Neural progenitor cell (in vitro differentiated cells): ENCODE measurements at regions not wholly inside any gene's neighbourhood (a gene's known extent, or its start where the extent isn't known, plus 50 kb on each side); places are given as distances from the start of the nearest gene placed in this dataset.

ENCODE experiments used
- DNase-seq: peaks from one replicate; pipeline ENCODE4 v3.0.0-alpha.2; 2016; ENCODE audit warnings: low spot score
- H2AFZ ChIP-seq: fragments of 200-600 bp; sonication (generic); replicated peaks from 2 replicates; pipeline ENCODE4 v1.6.1; 2016; ENCODE audit warnings: antibody characterized with exemption
- H3F3A ChIP-seq: fragments of 200-600 bp; sonication (generic); 2 replicates; pipeline ENCODE4 v1.6.1; 2016; ENCODE audit warnings: antibody characterized with exemption, low read depth
- H3K27ac ChIP-seq: fragments of 200-600 bp; sonication (generic); 2 replicates; pipeline ENCODE4 v1.5.1; 2016; ENCODE audit warnings: mild to moderate bottlenecking
- H3K27me3 ChIP-seq: fragments of 200-600 bp; sonication (generic); 2 replicates; pipeline ENCODE4 v1.6.1; 2016; ENCODE audit warnings: mild to moderate bottlenecking, moderate library complexity
- H3K36me3 ChIP-seq: fragments of 200-600 bp; sonication (generic); 2 replicates; pipeline ENCODE4 v1.5.1; 2016
- H3K4me1 ChIP-seq: fragments of 200-600 bp; sonication (generic); 2 replicates; pipeline ENCODE4 v1.6.1; 2016; ENCODE audit warnings: mixed run types
- H3K4me2 ChIP-seq: fragments of 200-600 bp; sonication (generic); 2 replicates; pipeline ENCODE4 v1.6.1; 2016
- H3K4me3 ChIP-seq: fragments of 200-600 bp; sonication (generic); 2 replicates; pipeline ENCODE4 v1.5.1; 2016
- H3K79me2 ChIP-seq: fragments of 200-600 bp; sonication (generic); 2 replicates; pipeline ENCODE4 v1.6.1; 2016; ENCODE audit warnings: low read depth
- H3K9ac ChIP-seq: fragments of 200-600 bp; sonication (generic); 2 replicates; pipeline ENCODE4 v1.6.1; 2016
- H3K9me3 ChIP-seq: fragments of 200-600 bp; sonication (generic); 2 replicates; pipeline ENCODE4 v1.5.1; 2016; ENCODE audit warnings: low read depth
- H4K20me1 ChIP-seq: fragments of 200-600 bp; sonication (generic); 2 replicates; pipeline ENCODE4 v1.6.1; 2016; ENCODE audit warnings: low read depth
- H3K27ac Mint-ChIP-seq: 3 replicates; pipeline ENCODE4 v1.8.0; 2021; ENCODE audit warnings: mixed read lengths
- H3K27me3 Mint-ChIP-seq: 2 replicates; pipeline ENCODE4 v1.8.0; 2022; ENCODE audit warnings: low read depth, mild to moderate bottlenecking, inconsistent platforms, moderate library complexity, mixed read lengths; ENCODE audit not compliant: insufficient read depth
- H3K36me3 Mint-ChIP-seq: 3 replicates; pipeline ENCODE4 v1.8.0; 2021; ENCODE audit warnings: mixed read lengths
- H3K4me1 Mint-ChIP-seq: 3 replicates; pipeline ENCODE4 v1.8.0; 2021; ENCODE audit warnings: mixed read lengths
- H3K4me3 Mint-ChIP-seq: 3 replicates; pipeline ENCODE4 v1.8.0; 2021; ENCODE audit warnings: mild to moderate bottlenecking, moderate library complexity, mixed read lengths
- H3K9me3 Mint-ChIP-seq: 3 replicates; pipeline ENCODE4 v1.8.0; 2020; ENCODE audit warnings: mixed read lengths
- CTCF ChIP-seq: fragments of 200-600 bp; sonication (generic); IDR thresholded peaks from 2 replicates; pipeline ENCODE4 v1.5.1; 2017; ENCODE audit warnings: antibody characterized with exemption, mild to moderate bottlenecking
- EZH2 ChIP-seq: fragments of 200-600 bp; sonication (generic); IDR thresholded peaks from 2 replicates; pipeline ENCODE4 v1.6.1; 2017; ENCODE audit warnings: antibody characterized with exemption, mild to moderate bottlenecking, moderate library complexity
- EZH2phosphoT487 ChIP-seq: fragments of 200-600 bp; sonication (generic); IDR thresholded peaks from 2 replicates; pipeline ENCODE4 v1.6.1; 2017; ENCODE audit warnings: antibody characterized with exemption

GRCh38 chr1:80202118-80202517 is 1195.6 kb upstream of the ADGRL4 start:
- no peaks in the 10 kb centered on the region for H3K9me3 Mint-ChIP-seq
- TF ChIP-seq EZH2 = no peak
- no peak for TF ChIP-seq CTCF
- TF ChIP-seq EZH2phosphoT487 = no peak
- H4K20me1 ChIP-seq = no peaks in the 10 kb centered on the region

GRCh38 chr1:80194221-80194620 is 1187.7 kb upstream of the ADGRL4 start:
- Histone ChIP-seq H3K9ac (no peak overlapping the region), H3K36me3 (no peaks in the 10 kb centered on the region), H3K4me1 (no peaks in the 10 kb centered on the region), H4K20me1 (no peaks in the 10 kb centered on the region), H3K79me2 (no peaks in the 10 kb centered on the region), H3K4me2 (no peak overlapping the region), H3F3A (no peaks in the 10 kb centered on the region), H3K27ac (no peak overlapping the region), H3K4me3 (no peak overlapping the region), H2AFZ (no peak overlapping the region), H3K27me3 (no peaks in the 10 kb centered on the region), H3K9me3 (no peaks in the 10 kb centered on the region)
- Mint-ChIP-seq H3K27ac (no peak overlapping the region), H3K4me1 (no peaks in the 10 kb centered on the region), H3K27me3 (no peaks in the 10 kb centered on the region), H3K9me3 (no peaks in the 10 kb centered on the region), H3K4me3 (no peak overlapping the region), H3K36me3 (no peaks in the 10 kb centered on the region)
- TF ChIP-seq EZH2phosphoT487 (no peak), EZH2 (no peak), CTCF (no peak)
- DNase-seq = no peak

More at GRCh38 chr1:80202118-80202517, 1195.6 kb upstream of the ADGRL4 start:
- H3K27ac Mint-ChIP-seq = no peak overlapping the region
- no peak overlapping the region for H3K4me2 ChIP-seq
- no peak for DNase-seq
- H3K36me3 ChIP-seq = no peaks in the 10 kb centered on the region
- H3K4me1 ChIP-seq = no peaks in the 10 kb centered on the region
- no peak overlapping the region for H3K27ac ChIP-seq
- peaks cover 6% of the 10 kb centered on the region for H3K9me3 ChIP-seq
- H3K4me3 ChIP-seq = no peak overlapping the region
- no peaks in the 10 kb centered on the region for H3K27me3 ChIP-seq
- no peaks in the 10 kb centered on the region for H3K4me1 Mint-ChIP-seq
- H2AFZ ChIP-seq = no peak overlapping the region
- H3F3A ChIP-seq = no peaks in the 10 kb centered on the region
- H3K79me2 ChIP-seq = no peaks in the 10 kb centered on the region
- no peaks in the 10 kb centered on the region for H3K27me3 Mint-ChIP-seq
- H3K36me3 Mint-ChIP-seq = no peaks in the 10 kb centered on the region
- no peak overlapping the region for H3K4me3 Mint-ChIP-seq
- H3K9ac ChIP-seq = no peak overlapping the region

GRCh38 chr1:80181418-80181817 is 1174.9 kb upstream of the ADGRL4 start:
- Histone ChIP-seq H3K4me1 (peaks cover 12% of the 10 kb centered on the region), H3K79me2 (no peaks in the 10 kb centered on the region), H3K36me3 (no peaks in the 10 kb centered on the region), H3K9ac (no peak overlapping the region), H3K4me3 (no peak overlapping the region), H3K27me3 (no peaks in the 10 kb centered on the region), H4K20me1 (no peaks in the 10 kb centered on the region), H3F3A (no peaks in the 10 kb centered on the region), H3K27ac (no peak overlapping the region), H2AFZ (no peak overlapping the region), H3K4me2 (no peak overlapping the region), H3K9me3 (no peaks in the 10 kb centered on the region)
- Mint-ChIP-seq H3K27me3 (peaks cover 2% of the 10 kb centered on the region), H3K36me3 (no peaks in the 10 kb centered on the region), H3K9me3 (peaks cover 3% of the 10 kb centered on the region), H3K4me3 (no peak overlapping the region), H3K4me1 (no peaks in the 10 kb centered on the region), H3K27ac (no peak overlapping the region)
- peak; percentile 3 for DNase-seq
- no peak for TF ChIP-seq CTCF
- no peak for TF ChIP-seq EZH2phosphoT487
- TF ChIP-seq EZH2 = no peak
